ENCODE measurements at regions not wholly inside any gene's neighbourhood (a gene's known extent, or its start where the extent isn't known, plus 50 kb on each side); places are given as distances from the start of the nearest gene placed in this dataset.
"Not testable (repeated sequence)": the region's sequence is repeated elsewhere in the genome, so short reads cannot be mapped to it uniquely, and the experiment has no call there.

GRCh38 chr2:176907341-176907740 lies 305.3 kb upstream of the HNRNPA3 start:
- Mint-ChIP-seq H3K36me3 (ENCODE audit: low read depth) (no peaks in the 10 kb centered on the region), H3K9me3 (no peaks in the 10 kb centered on the region), H3K4me1 (no peaks in the 10 kb centered on the region), H3K4me3 (no peak overlapping the region), H3K27me3 (ENCODE audit: low read depth, poor library complexity) (peaks cover 9% of the 10 kb centered on the region), H3K27ac (no peak overlapping the region)
- no peak for TF ChIP-seq CTCF (IDR thresholded peaks at IDR 0.05)
- no peak for DNase-seq

DNA sequence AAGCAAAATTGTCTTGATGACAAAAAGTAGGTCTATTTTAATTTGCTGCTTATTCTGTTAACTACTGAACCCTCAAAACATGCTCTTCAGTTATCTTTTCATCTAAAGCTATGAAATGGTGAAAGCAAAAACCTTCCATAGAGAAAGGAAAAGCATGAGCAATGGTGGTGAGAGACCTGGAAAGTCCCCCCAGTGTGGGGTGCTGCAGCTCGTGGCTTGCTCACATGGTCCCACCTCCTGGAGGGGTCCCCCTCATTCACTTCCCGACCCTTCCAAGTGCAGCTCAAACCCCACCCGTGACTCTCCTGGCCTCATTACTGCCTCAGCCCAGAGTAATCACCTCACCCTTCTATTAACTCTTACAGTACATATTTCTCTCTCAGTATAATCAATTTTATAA lies 301.8 kb upstream of the HNRNPA3 start:
- Mint-ChIP-seq H3K4me3 (no peak overlapping the region), H3K9me3 (no peaks in the 10 kb centered on the region), H3K36me3 (ENCODE audit: low read depth) (no peaks in the 10 kb centered on the region), H3K27ac (no peak overlapping the region), H3K4me1 (no peaks in the 10 kb centered on the region), H3K27me3 (ENCODE audit: low read depth, poor library complexity) (peaks cover 3% of the 10 kb centered on the region)
- no peak for TF ChIP-seq CTCF (IDR thresholded peaks at IDR 0.05)
- DNase-seq, result no peak

GRCh38 chr2:176913955-176914354 lies 298.6 kb upstream of the HNRNPA3 start:
- Mint-ChIP-seq H3K9me3 (no peaks in the 10 kb centered on the region), H3K27ac (no peak overlapping the region), H3K36me3 (ENCODE audit: low read depth) (no peaks in the 10 kb centered on the region), H3K4me3 (no peak overlapping the region), H3K4me1 (no peaks in the 10 kb centered on the region), H3K27me3 (ENCODE audit: low read depth, poor library complexity) (peaks cover 7% of the 10 kb centered on the region)
- TF ChIP-seq CTCF (IDR thresholded peaks at IDR 0.05), result no peak
- no peak for DNase-seq

- H3K9me3 Mint-ChIP-seq, result no peaks in the 10 kb centered on the region
- peaks cover 7% of the 10 kb centered on the region for H3K27me3 Mint-ChIP-seq (ENCODE audit: low read depth, poor library complexity)
- H3K36me3 Mint-ChIP-seq (ENCODE audit: low read depth), result no peaks in the 10 kb centered on the region
- H3K4me1 Mint-ChIP-seq, result no peaks in the 10 kb centered on the region
- no peak for TF ChIP-seq CTCF (IDR thresholded peaks at IDR 0.05)
- H3K27ac Mint-ChIP-seq, result no peak overlapping the region
- H3K4me3 Mint-ChIP-seq, result no peak overlapping the region
- DNase-seq, result no peak
Measured at GRCh38 chr2:176914371-176914770, 298.2 kb upstream of the HNRNPA3 start.

DNA sequence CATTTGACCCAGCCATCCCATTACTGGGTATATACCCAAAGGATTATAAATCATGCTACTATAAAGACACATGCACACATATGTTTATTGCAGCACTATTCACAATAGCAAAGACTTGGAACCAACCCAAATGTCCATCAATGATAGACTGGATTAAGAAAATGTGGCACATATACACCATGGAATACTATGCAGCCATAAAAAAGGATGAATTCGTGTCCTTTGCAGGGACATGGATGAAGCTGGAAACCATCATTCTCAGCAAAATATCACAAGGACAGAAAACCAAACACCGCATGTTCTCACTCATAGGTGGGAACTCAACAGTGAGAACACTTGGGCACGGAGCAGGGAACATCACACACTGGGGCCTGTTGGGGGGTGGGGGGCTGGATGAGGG lies 290.0 kb upstream of the HNRNPA3 start:
- not testable (repeated sequence) for H3K27ac Mint-ChIP-seq; H3K36me3 Mint-ChIP-seq (ENCODE audit: low read depth); H3K4me1 Mint-ChIP-seq; DNase-seq; H3K4me3 Mint-ChIP-seq; H3K27me3 Mint-ChIP-seq (ENCODE audit: low read depth, poor library complexity)
- H3K9me3 Mint-ChIP-seq, result peaks cover 11% of the 10 kb centered on the region

DNA sequence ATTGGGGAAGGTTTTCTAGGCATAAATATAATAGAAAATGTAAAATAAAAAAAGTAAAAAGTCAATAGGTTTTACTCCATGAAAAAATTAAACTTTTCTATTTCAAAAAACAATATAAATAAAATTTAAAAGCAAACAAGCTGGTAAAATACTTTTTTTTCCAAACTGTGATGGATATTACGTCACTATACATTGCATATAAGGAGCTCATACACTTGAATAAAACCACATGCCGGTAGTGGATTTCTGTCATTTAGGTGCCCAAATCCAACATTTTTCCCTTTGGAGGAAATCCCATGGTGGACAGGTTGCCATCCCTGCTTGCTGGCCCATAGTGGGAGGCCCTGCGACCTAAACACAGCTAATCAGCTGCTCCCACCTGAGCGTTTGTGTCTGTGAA lies 289.4 kb upstream of the HNRNPA3 start:
- Mint-ChIP-seq H3K4me3 (no peak overlapping the region), H3K27me3 (ENCODE audit: low read depth, poor library complexity) (peaks cover 7% of the 10 kb centered on the region), H3K27ac (no peak overlapping the region), H3K4me1 (no peaks in the 10 kb centered on the region), H3K36me3 (ENCODE audit: low read depth) (no peaks in the 10 kb centered on the region), H3K9me3 (peaks cover 15% of the 10 kb centered on the region)
- no peak for DNase-seq
- no peak for TF ChIP-seq CTCF (IDR thresholded peaks at IDR 0.05)
